KOPT-K1 (cell line): ENCODE measurements at regions not wholly inside any gene's neighbourhood (a gene's known extent, or its start where the extent isn't known, plus 50 kb on each side); places are given as distances from the start of the nearest gene placed in this dataset.

Experiments used
- H3K27ac ChIP-seq: fragments of 200-600 bp; sonication (generic); 2 replicates; pipeline ENCODE4 v1.5.1; 2016; ENCODE audit warnings: antibody characterized with exemption, mild to moderate bottlenecking, low read depth, low read length; ENCODE audit not compliant: poor library complexity, severe bottlenecking
- H3K36me3 ChIP-seq: fragments of 200-600 bp; sonication (generic); 2 replicates; pipeline ENCODE4 v1.5.1; 2017; ENCODE audit warnings: antibody characterized with exemption, mild to moderate bottlenecking, low read length, moderate library complexity; ENCODE audit not compliant: insufficient read depth
- H3K9me3 ChIP-seq: fragments of 200-600 bp; sonication (generic); 2 replicates; pipeline ENCODE4 v1.5.1; 2017; ENCODE audit warnings: antibody characterized with exemption, low read length, mild to moderate bottlenecking; ENCODE audit not compliant: insufficient read depth, poor library complexity, severe bottlenecking

DNA sequence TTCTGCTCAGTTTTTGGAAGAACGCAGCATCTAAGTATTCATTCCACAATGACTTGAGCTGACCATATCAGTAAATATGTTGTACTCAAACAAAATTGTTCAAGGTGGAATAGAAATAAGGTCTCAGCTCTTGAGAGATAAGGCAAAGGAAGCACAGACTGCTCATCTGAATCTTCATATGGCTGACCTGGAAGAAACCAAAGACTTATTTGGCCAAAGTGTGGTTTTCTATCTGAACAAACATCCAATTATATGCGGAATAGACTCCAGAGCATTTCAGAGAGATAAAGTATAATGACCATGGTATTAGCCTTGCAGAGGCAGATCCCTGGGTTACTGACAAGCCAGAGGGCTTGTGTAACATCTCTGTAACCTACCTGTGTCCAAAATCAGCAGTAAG is 308.7 kb downstream of the CD83 start:
- Histone ChIP-seq H3K36me3 (no peaks in the 10 kb centered on the region), H3K27ac (no peak overlapping the region), H3K9me3 (peaks cover 16% of the 10 kb centered on the region)

DNA sequence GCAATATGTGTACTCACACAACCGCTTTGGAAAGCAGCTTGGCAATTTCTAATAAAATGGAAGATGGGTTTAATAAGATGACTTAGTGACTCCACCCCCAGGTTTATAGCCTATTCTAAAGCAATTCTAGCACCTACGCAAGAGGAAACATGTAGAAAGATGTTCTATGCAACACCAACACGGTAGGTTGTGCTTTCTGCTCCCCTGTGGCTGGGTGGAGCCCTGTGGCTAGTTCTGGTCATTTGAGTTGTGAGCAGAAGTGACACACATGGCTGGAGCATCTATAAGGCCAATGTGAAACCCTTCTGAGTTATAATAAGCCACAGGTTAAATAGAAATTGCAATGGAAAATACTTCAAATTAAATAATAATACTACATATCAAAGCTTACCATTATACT is 310.7 kb downstream of the CD83 start:
- H3K9me3 ChIP-seq, result peaks cover 5% of the 10 kb centered on the region
- no peak overlapping the region for H3K27ac ChIP-seq
- no peaks in the 10 kb centered on the region for H3K36me3 ChIP-seq

DNA sequence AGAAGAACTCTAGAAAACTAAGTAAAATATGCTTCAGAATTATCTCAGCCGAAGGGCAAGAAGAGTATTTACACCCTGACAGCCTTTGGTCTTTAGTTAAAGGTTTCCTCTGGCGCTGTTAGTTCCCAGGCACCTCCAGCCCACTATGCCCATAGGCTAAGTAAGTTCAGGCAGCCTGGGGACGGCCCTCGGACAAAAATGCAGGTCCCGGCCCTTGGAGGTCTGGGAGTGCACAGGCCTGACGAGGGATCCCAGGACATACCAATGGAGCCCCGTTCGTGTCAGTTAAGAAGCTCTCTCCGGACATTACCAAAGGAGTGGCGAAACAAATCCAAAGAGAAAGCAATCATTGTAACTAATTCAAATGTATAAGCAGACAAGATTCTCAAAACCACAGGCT is 311.8 kb downstream of the CD83 start:
- H3K27ac ChIP-seq, result peak overlapping the region; percentile 27
- no peaks in the 10 kb centered on the region for H3K36me3 ChIP-seq
- no peaks in the 10 kb centered on the region for H3K9me3 ChIP-seq

DNA sequence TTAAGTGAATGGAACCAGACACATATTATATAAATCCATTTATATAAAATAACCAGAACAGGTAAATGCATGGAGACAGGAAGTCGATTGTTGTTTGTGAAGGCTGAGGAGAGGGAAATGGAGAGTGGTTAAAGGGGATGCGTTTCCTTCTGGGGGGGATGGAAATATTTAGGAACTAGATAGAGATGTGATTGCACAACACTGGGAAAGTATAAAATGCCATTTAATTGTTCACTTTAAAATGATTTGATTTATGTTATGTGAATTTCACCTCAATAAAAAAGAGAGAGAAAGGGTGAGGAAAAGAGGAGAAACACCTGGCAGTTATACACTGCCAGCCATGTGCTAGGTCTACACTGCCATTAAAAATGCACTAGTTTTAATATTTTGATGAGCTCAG is 312.6 kb downstream of the CD83 start:
- no peaks in the 10 kb centered on the region for H3K9me3 ChIP-seq

DNA sequence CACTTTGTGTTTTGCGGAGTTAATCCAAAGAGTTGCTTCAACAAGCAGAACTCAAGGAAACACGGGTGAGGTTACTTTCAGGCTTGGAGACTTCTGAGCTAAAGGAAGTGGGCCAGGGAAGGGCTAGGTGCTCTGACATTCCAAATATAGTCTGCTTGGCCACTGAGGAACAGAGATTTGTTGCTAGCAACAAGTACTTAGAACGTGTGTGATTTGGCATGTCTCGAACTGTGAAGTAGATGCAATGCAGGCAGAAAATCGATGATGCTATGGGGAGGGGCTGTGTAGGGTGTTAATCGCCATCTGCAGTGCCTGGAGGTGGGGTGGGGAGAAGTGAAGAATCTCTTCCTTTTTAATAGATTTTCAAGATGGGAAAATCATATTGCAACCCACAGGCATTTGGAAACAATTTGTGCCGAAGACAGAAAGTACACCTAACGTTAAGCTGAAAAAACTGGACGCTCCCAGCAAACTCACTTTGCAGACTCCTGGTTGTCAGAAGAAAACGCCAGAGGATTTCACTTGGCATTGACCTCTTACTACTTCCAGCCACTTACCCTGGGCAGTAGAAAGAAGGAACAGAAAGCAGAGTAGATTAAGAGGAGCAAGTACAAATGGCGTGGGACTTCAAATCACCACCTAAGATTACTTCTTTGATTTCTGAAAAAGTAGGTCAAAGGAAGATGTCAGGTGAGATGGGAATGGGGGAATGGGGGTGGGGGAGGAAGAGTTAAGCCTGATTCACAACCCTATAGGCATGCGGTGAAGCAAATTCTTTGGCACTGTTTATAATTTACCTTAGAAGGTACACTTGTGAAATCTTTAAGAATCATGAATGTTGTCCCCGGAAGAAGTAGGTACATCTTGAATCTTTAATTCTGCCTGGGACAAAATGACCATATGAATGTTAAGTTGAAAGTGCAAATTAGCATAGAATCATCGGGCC is 314.1 kb downstream of the CD83 start:
- no peaks in the 10 kb centered on the region for H3K36me3 ChIP-seq
- peak overlapping the region; percentile 73 for H3K27ac ChIP-seq
- H3K9me3 ChIP-seq, result no peaks in the 10 kb centered on the region

More for the DNA sequence above, 312.6 kb downstream of the CD83 start:
- no peaks in the 10 kb centered on the region for H3K36me3 ChIP-seq
- H3K27ac ChIP-seq, result peak overlapping the region; percentile 17

DNA sequence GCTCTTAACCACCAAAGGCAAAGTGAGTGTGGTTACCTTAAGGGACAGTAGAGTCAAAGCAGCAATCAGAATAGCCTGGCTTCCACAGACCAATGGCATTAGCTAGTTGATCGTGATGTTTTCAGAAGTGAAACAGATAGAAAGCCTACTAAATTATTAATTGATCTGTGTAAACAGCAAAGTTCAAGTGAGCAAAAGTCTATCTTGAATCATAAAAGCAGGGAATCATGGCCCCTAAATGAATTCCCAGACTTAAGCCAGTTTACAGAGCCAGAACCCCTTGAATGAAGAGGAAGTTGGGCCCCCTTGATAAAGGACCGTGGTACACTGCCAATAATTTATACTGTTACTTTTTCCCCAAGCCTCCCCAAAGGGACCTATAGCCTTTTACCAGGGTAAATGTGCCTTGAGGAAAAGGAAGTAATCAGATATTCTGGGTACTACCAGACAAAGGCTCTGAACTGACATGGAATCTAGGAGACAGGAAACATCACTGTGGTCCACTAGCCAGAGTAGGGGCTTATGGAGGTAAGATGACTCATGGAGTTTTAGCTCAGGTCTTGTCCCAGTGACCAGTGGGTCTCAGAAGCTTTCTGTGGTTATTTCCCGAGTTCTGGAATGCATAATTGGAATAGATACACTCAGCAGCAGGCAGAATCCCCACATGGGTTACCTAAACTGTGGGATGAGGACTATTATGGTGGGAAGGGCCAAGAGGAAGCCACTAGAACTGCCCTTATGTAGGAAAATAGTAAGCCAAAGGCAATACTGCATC is 317.5 kb downstream of the CD83 start:
- no peaks in the 10 kb centered on the region for H3K36me3 ChIP-seq
- peak overlapping the region; percentile 73 for H3K27ac ChIP-seq
- H3K9me3 ChIP-seq, result no peaks in the 10 kb centered on the region

DNA sequence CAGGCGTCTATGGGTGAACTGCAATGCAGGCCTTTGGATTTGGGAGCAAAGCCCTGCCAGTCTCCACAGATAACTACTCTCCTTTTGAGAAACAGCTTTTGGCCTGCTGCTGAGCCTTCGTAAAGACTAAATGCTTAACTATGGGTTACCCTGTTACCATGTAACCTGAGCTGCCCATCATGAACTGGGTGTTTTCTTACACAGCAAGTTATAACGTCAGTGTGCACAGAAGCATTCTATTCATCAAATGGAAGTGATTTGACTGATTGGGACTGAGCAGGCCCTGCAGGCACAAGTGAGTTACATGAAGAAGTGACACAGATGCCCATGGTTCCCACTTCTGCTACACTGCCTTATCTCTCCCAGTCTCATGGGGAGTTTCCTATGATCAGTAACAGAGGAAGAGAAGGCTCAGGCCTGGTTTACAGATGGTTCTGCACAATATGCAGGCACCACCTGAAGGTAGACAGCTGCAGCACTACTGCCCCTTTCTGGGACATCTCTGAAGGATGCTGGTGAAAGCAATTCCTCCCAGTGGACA is 319.1 kb downstream of the CD83 start:
- H3K9me3 ChIP-seq, result no peaks in the 10 kb centered on the region
- peak overlapping the region; percentile 73 for H3K27ac ChIP-seq
- H3K36me3 ChIP-seq, result no peaks in the 10 kb centered on the region

DNA sequence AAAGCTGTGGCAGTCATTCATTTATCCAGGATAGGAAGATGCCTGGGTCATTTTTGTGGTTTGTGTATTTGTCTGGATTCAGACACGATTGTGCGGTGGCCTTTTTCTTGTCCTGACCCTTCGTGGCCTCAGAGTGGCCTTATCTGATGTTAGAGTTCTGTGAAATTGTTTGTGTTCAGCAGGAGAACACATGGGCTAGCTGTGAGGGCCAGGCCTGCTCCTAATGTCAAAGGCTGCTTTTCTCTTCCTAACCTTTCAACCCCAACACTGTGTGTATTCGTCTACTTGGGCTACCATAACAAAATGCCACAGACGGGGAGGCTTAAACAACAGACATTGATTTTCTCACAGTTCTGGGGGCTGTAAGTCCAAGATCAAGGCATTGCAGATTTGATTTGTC is 321.8 kb downstream of the CD83 start:
- no peaks in the 10 kb centered on the region for H3K9me3 ChIP-seq
- H3K36me3 ChIP-seq, result no peaks in the 10 kb centered on the region
- H3K27ac ChIP-seq, result peak overlapping the region; percentile 73

DNA sequence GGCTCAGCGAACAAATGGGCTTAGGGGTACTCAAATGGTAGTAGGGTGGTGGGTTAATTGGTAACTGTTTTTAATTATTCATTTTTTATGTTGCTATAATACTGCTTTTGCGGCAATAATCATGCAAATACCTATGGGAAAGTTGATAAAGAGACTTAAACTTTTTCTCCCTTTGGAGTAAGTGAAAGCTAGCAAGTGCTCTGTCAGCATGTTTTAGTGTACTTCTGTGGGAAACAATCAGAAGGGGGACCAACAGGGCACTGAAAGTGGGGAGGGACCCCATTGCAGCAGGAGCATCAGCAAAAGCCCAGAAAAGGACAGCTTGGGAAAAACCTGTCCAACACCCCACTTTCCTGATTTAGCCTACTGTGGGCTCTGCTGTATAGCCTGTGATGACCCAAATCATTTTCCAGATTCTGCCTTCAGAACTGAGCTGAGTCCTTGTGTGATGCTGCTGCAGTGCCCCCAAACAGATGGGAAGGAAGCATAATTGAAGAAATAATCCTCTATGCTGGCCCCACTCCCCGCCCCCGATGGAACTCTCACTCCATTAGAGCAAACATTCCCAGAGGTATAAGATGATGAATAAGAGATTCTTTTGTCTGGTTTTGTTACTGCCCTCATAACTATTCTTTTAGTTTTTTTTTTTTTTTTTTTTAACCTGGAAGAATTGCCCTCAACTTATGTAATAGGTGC is 322.8 kb downstream of the CD83 start:
- Histone ChIP-seq H3K9me3 (no peaks in the 10 kb centered on the region), H3K36me3 (no peaks in the 10 kb centered on the region), H3K27ac (peak overlapping the region; percentile 73)

DNA sequence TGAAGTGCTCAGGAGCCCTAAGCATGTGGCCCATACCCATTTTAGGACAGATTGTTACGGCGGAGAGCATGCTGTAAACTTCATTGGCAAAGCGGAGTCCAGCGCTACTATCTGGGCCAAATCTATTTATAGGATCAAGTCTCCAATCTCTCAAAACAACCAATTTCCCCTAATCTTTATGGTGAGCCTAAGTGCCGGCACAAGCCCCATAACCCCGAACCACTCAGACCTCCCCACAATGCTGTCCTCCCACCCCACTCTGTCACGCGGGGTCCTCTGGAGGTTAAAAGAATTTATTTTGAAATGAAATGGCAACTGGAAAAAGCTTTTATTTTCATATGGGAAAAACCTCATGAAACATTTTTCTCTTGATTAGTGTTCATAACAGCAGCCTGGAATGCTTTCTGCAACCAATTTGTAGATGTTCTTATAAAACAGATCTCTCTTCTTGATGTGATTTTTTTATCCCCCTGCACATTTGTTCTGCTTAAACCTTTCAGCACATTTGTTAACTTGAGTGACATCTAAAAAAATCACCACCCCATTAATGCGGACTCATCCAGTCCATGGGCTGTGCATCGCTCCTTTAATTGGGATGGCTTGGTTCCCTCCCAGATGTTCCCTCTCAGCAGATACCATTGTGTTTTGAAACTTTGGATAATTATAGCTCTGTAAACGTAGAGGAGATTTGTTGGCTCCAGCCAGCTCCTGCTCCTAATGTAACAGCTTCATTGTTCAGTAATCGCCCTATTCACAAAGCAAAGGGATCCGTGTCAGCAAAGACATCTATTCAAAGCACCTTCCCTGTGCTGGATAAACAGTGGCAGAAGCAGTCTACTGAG is 323.6 kb downstream of the CD83 start:
- Histone ChIP-seq H3K27ac (peak overlapping the region; percentile 73), H3K9me3 (no peaks in the 10 kb centered on the region), H3K36me3 (no peaks in the 10 kb centered on the region)

DNA sequence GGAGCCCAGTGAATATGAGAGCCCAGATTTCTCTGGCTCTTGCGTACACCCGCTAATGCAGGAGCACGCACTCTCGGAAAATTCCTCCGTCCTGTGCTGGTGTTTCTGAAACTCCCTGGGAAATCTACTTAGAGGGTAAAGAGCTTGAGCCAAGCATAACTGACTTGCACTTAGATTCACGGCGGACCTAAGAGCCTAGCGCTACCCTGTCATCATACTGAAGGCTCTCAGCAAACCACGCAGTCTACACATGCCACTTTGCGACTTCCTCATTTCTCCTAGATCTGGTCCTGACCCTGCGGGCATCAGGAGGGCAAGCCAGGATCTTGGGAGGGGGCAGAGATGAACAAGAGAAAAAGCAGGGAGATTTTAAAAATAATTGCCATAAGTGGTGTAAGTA is 324.7 kb downstream of the CD83 start:
- no peaks in the 10 kb centered on the region for H3K36me3 ChIP-seq
- peak overlapping the region; percentile 73 for H3K27ac ChIP-seq
- H3K9me3 ChIP-seq, result no peaks in the 10 kb centered on the region

DNA sequence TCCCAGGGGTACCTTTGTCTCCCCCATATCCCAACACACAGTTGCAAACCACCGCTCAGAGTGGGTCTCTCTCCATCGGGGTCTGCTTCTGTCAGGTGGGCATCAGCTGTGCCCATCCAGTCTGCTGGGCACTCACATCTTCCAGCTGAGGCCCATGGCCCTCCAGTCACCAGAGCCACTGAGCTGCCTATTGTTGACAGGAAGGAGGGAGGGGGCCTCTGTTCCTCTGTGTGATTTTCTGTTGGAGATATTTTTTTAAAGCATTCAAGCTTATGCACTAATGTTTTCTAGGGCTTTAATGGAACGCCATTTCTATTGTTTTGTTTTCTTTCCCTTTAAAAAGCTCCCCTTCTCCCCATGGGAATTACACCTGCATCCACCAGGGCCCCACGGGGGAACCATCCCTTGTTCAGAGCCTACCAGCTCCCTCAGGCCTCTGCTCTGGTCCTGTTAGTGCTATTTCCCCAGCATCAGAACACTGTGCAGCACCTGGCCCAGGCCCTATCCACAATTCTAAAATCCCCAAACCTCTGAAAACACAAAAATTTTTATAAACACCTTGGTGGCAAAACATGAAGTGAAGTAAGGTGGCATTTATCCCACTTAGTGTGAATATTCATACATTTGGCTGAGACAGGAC is 326.2 kb downstream of the CD83 start:
- Histone ChIP-seq H3K9me3 (peaks cover 6% of the 10 kb centered on the region), H3K36me3 (no peaks in the 10 kb centered on the region), H3K27ac (peak overlapping the region; percentile 100)

DNA sequence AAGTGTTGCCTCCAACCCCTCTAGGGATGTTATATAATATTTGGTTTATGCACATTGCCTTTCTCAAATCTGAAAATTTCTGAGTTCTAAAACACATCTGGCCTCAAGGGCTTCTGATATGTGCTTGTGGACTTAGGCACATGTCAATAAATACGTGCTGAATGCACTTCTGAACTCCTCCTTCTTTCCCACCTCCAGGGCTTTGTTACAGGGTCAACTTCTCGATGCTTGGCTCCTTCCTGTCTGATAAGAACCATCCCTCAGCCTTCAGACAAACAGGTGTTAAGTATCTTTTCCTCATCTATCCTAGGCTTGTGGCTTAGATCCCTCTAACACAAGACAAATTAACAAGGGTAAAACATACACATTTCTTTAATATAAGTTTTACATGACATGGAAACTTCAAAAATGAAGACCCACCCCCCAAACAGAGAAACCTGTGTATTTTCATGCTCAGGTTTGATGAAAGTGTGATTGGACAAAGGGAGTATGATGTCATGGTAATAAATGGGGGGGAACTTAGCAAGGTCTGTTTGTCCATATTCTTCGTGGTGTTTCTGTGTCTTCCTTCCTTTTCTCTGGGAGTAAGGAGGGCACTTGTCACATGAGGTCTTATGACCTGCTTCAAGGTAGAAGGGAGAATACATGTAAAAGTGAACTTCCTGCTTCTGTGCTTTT is 326.9 kb downstream of the CD83 start:
- H3K36me3 ChIP-seq, result no peaks in the 10 kb centered on the region
- H3K9me3 ChIP-seq, result peaks cover 6% of the 10 kb centered on the region
- peak overlapping the region; percentile 100 for H3K27ac ChIP-seq
